Lung (tissue), 11 donors: ENCODE measurements at regions not wholly inside any gene's neighbourhood (a gene's known extent, or its start where the extent isn't known, plus 50 kb on each side); places are given as distances from the start of the nearest gene placed in this dataset.

Experiments
- ATAC-seq: fragments of 200-7000 bp; cut with Tn5 transposase; one replicate; pipeline ENCODE4 v1.9.1; 2020; ENCODE audit warnings: moderate number of reproducible peaks; ENCODE audit not compliant: insufficient read depth, low FRiP score
- DNase-seq, 3 donors: peaks; one replicate each; pipeline ENCODE4 v3.0.0-alpha.2; 2013 to 2017
- H3K27ac ChIP-seq, 2 donors: one replicate each; pipeline ENCODE4 v1.5.1; 2013; ENCODE audit warnings: mild to moderate bottlenecking in 2 of 2, moderate library complexity in 2 of 2, control low read depth in 1 of 2, inconsistent platforms in 1 of 2, low read depth in 1 of 2, low read length in 1 of 2
- H3K27me3 ChIP-seq, 3 donors: one replicate each; pipeline ENCODE4 v1.5.1; 2013; ENCODE audit warnings: low read length in 2 of 3; ENCODE audit not compliant: control insufficient read depth in 3 of 3, insufficient read depth in 3 of 3
- H3K36me3 ChIP-seq, 4 donors: one replicate each; pipeline ENCODE4 v1.5.1; 2013; ENCODE audit warnings: low read length in 4 of 4, mild to moderate bottlenecking in 1 of 4, moderate library complexity in 1 of 4; ENCODE audit not compliant: control insufficient read depth in 4 of 4, insufficient read depth in 4 of 4
- H3K4me1 ChIP-seq, 5 donors: one replicate each; pipeline ENCODE4 v1.5.1; 2013; ENCODE audit warnings: low read length in 5 of 5, mild to moderate bottlenecking in 2 of 5, moderate library complexity in 1 of 5; ENCODE audit not compliant: control insufficient read depth in 5 of 5, insufficient read depth in 5 of 5
- H3K4me3 ChIP-seq: one replicate; pipeline ENCODE4 v1.5.1; 2013; ENCODE audit warnings: mild to moderate bottlenecking, control low read depth, moderate library complexity
- H3K9ac ChIP-seq, 2 donors: one replicate each; pipeline ENCODE4 v1.5.1; 2013; ENCODE audit warnings: low read length in 2 of 2, control low read depth in 1 of 2; ENCODE audit not compliant: insufficient read depth in 1 of 2
- H3K9me3 ChIP-seq, 4 donors: one replicate each; pipeline ENCODE4 v1.5.1; 2013; ENCODE audit warnings: low read length in 3 of 4, mild to moderate bottlenecking in 1 of 4, moderate library complexity in 1 of 4; ENCODE audit not compliant: control insufficient read depth in 4 of 4, insufficient read depth in 3 of 4
- CTCF ChIP-seq: IDR thresholded peaks from 2 replicates; pipeline ENCODE4 v1.5.1; 2012; ENCODE audit warnings: mild to moderate bottlenecking; ENCODE audit errors: control extremely low read depth, extremely low read depth
- WGBS, 2 donors: extraction: QIAGEN DNeasy Blood & Tissue Kit; methylation state at CpG; one replicate each; pipeline ENCODE4 v1.1.7; 2013; 5-methylcytosine and 5-hydroxymethylcytosine counted together
- donor health status: control.
- donor health status: control.
- donor health status: Bipolar disorder and iron deficiency.
- donor health status: healthy.
- donor health status: DM: yes; HTN: yes; CAD: no.

- Histone ChIP-seq H3K9me3 (no peaks in the 10 kb centered on the region), H3K27me3 (no peaks in the 10 kb centered on the region), H3K27ac (no peak overlapping the region), H3K9ac (no peak overlapping the region), H3K36me3 (no peaks in the 10 kb centered on the region), H3K4me3 (no peak overlapping the region), H3K4me1 (peaks cover 0 to 17% (median 6%) of the 10 kb centered on the region in 5 donors)
- ATAC-seq (no peak), DNase-seq (no peak)
- WGBS, 2 donors, result 67 to 79% methylated on average over 3 of the region's 3 CpGs
- TF ChIP-seq CTCF, result no peak
Measured at GRCh38 chr5:74322944-74323343, 317.6 kb downstream of the ENC1 start.

GRCh38 chr5:74322191-74322590 is 318.3 kb downstream of the ENC1 start:
- Histone ChIP-seq H3K36me3 (no peaks in the 10 kb centered on the region), H3K27me3 (no peaks in the 10 kb centered on the region), H3K9ac (no peak overlapping the region), H3K4me1 (peaks cover 0 to 15% (median 6%) of the 10 kb centered on the region in 5 donors), H3K27ac (no peak overlapping the region), H3K4me3 (no peak overlapping the region), H3K9me3 (no peaks in the 10 kb centered on the region)
- no peak for ATAC-seq
- no peak for DNase-seq
- TF ChIP-seq CTCF, result no peak
- 86 to 87% methylated on average over 2 of the region's 2 CpGs for WGBS, 2 donors

GRCh38 chr5:74321326-74321725 is 319.2 kb downstream of the ENC1 start:
- WGBS, 2 donors, result 86 to 88% methylated on average over 5 of the region's 5 CpGs
- Histone ChIP-seq H3K4me3 (no peak overlapping the region), H3K27me3 (no peaks in the 10 kb centered on the region), H3K9ac (no peak overlapping the region), H3K36me3 (no peaks in the 10 kb centered on the region), H3K9me3 (no peaks in the 10 kb centered on the region), H3K27ac (no peak overlapping the region), H3K4me1 (peaks cover 0 to 8% (median 3%) of the 10 kb centered on the region in 5 donors)
- no peak for ATAC-seq
- no peak for DNase-seq
- TF ChIP-seq CTCF, result no peak

- Histone ChIP-seq H3K27ac (no peak overlapping the region), H3K9me3 (no peaks in the 10 kb centered on the region), H3K27me3 (no peaks in the 10 kb centered on the region), H3K4me3 (no peak overlapping the region), H3K4me1 (peaks cover 0 to 7% (median 6%) of the 10 kb centered on the region in 5 donors), H3K36me3 (no peaks in the 10 kb centered on the region), H3K9ac (no peak overlapping the region)
- TF ChIP-seq CTCF, result no peak
- DNase-seq (no peak), ATAC-seq (no peak)
- 96 to 98% methylated on average over 4 of the region's 4 CpGs for WGBS, 2 donors
Measured at GRCh38 chr5:74320526-74320925, 320.0 kb downstream of the ENC1 start.
